GM21723 (cell line): ENCODE measurements at regions not wholly inside any gene's neighbourhood (a gene's known extent, or its start where the extent isn't known, plus 50 kb on each side); places are given as distances from the start of the nearest gene placed in this dataset.

Source experiments
- ATAC-seq: cut with Tn5 transposase; IDR thresholded peaks from one replicate; pipeline ENCODE4 v1.9.1; 2021; ENCODE audit warnings: mild to moderate bottlenecking, moderate library complexity; ENCODE audit not compliant: unreplicated experiment

DNA sequence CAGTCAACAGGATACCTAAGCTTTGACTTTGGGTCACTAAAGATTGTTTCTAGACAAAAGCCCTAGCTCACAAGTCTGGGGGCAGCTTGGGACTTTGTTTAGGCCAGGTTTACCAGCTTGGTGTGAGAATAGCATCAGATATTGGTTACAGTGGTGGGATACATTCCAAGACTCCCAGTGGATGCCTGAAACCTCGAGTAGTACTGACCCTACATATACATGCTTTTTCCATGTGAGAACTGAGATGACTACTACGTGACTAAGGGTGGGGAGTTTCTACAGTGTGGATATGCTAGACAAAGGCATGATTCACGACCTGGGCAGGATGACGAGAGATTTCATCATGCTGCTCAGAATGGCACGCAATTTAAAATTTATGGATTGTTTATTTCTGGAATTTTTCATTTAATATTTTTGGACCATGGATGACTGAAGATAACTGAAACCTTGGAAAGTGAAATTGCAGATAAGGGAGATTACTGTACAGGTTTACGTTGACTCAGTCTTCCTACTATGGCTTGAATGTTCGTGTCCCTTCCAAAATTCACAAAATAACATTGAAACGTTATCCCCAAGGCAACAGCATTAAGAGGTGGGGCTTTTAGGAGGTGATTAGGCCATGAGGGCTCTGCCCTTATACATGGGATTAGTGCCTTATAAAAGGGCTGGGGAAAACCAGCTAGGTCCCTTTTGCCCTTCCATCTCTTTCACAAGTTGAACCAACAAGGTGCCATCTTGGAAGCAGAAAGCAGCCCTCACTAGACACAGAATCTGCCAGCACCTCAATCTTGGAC is 50.2 kb upstream of the CTAGE1 start:
- no peak for ATAC-seq

DNA sequence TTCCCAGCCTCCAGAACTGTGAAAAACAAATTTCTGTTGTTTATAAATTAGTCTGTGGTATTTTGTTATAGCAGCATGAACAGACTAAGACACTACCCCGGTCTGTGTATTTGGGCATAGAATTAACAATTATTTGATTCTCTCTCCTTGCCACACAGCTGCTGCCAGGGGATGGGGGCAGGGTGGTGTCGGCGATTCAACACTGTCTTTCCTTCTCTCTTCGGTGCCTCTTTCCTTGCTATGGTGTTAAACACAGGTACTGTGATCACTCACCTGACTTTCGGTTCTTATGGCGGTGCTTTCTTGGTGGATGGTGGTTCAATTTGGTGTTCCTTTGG is 50.8 kb upstream of the CTAGE1 start:
- no peak for ATAC-seq

DNA sequence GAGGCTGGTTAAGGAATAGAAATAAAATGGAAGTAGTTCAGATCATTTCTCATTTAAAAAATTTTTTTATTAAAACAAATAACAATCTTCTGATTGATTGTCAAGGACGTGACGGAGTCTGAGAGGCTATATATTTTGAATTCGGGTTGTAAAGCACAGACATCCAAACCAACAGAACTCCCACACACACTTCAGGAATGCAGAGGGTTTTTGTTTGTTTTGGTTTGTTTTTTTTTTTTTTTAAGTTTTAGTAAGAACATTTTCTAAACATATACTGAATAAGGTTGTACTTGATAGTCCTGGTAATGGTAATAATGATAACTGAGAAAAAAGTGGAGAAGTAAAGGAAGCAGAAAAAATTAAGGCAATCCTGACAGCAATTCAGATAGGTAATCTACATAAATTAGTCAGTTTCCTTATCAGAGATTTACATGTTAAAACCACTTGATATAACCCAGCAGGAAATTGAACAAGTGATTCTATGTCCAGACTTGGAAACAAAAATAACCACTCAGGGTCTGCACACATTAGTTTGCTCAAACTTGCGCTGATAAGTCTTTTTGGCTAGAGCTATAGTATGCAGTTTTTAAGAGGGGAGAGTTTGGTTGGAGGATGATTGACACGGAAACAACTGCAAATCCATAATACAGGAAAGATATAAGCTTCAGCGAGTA is 51.5 kb upstream of the CTAGE1 start:
- no peak for ATAC-seq

- no peak for ATAC-seq
These were observed 52.2 kb upstream of the CTAGE1 start for GRCh38 chr18:22469926-22470247.

GRCh38 chr18:22470248-22471235 is 52.8 kb upstream of the CTAGE1 start:
- no peak for ATAC-seq

DNA sequence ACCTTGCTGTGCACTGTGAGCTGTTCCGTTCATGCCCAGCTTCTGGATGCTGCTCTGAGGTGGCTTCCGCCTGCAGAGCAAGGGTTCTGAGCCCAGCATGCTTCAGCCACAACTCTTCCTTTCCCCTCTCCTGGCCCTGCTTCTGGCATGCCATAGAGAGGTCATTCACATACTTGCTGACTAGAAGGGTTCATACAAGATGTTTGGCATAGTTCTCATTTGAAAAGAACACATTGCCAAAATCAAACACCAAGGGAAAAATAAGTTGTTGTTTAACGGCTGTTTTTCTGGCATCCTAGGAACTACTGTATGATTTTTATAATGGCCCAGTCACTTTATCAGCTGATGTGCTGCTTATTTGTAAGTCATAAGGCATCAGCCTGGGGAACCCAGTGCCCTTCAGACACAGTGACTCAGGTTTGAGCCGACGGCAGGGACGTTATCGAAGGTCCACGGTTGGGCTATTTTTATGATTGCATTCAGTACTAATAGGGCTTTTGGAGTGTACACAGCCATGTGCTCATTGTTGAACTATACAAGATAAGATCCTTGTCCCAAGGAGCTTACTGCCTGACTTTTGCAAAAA is 53.9 kb upstream of the CTAGE1 start:
- ATAC-seq = no peak

GRCh38 chr18:22473366-22473765 is 55.7 kb upstream of the CTAGE1 start:
- ATAC-seq = no peak

GRCh38 chr18:22475426-22476100 is 57.8 kb upstream of the CTAGE1 start:
- no peak for ATAC-seq

- no peak for ATAC-seq
These were observed 59.5 kb upstream of the CTAGE1 start for GRCh38 chr18:22477222-22477621.

GRCh38 chr18:22482948-22483347 is 65.2 kb upstream of the CTAGE1 start:
- no peak for ATAC-seq

GRCh38 chr18:22483407-22483806 is 65.7 kb upstream of the CTAGE1 start:
- ATAC-seq = no peak

DNA sequence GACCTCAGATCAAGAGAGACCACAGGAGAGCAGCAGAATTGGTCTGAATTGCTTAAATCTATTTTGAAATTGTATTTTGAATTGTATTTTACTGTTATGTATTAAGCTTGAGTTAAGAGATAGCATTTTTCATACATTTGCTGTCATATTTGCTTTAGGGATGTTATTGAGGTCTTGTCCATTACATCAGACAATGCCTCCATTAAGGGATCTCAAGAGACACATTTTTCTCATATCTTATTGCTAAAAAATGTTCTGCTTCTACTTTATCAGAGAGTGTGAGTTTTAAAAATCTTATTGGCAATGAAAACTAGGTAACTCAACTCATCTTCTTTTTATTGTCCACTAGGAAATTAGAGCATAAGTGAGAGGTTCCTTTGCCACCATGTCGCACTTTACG is 66.8 kb upstream of the CTAGE1 start:
- ATAC-seq = no peak

DNA sequence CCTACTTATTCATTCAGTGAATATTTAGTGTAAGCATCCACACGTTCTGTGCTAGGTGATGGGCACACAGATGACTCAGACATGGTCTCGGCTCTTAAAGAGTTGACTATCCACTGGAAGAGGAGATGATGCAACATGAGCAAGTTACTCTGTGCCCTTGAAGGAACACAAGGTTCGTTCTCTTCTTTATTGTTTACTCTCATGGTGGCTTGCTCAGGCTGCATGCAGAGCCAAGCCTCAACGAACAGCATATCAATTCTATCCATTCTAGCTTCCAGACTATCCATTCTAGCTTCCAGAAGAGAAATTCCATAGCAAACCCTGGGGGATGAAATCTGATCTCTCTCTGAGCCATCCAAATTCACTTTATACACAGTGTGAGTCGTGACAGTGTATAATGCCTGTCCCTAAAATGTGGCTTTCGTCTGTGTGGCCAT is 68.1 kb upstream of the CTAGE1 start:
- ATAC-seq = no peak

DNA sequence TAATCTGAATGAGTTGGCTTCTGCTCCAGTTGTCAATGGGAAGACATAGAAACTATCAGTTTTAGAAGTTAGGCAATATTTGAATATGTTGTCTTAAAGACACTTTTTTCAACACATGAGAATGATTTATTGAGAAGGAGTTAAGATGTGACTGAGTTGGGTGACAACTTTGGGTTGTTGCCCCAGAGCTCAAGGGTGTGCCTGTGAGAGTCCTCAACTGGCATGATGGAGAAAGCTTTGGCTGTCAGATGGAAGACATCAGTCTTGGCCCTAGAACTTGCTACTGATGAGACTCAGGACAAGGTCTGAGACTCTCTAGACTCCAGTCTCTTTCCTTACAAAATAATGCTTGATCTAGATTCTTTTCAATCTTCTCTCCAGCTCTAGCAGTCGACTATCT is 69.0 kb upstream of the CTAGE1 start:
- no peak for ATAC-seq

DNA sequence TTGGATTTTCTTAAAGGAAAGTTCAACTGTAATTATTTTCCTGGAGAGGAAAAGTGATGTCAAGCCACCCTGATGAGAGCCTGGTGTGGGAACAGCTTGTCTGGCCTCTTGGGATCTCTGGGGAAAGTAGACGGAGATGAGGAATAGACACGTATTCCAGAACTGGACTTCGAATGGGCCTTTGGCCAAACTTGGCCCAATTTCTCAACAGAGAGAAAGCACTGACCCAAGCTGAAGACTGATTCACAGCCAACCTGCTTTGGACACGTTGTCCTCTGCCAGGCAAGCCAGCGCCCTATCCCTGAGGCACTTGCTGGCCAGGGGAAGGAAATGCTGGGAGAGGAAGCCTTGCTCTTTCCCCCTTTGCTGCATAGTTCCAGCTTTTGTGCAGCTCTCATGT is 70.8 kb upstream of the CTAGE1 start:
- no peak for ATAC-seq

GRCh38 chr18:22489704-22490103 is 72.0 kb upstream of the CTAGE1 start:
- no peak for ATAC-seq

- ATAC-seq = no peak
These were observed 72.7 kb upstream of the CTAGE1 start for GRCh38 chr18:22490429-22490846.

DNA sequence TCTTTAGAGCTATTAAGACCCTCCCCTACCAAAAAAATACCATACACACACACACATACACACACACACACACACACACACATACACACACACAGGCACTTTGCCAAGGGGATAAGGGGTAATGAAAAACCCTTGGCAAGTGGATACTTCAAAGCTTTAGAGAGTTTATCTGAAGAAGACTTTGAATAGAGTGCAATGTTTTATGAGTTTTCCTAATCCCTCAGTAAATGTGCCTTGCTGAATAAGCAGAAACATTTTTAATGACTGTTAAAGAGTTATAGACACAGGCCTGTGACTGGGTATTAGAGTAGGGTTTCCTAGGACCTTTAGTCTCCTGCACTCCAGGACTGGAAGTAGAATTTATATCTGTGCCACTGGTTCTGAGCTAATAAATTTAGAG is 75.5 kb upstream of the CTAGE1 start:
- ATAC-seq = no peak

DNA sequence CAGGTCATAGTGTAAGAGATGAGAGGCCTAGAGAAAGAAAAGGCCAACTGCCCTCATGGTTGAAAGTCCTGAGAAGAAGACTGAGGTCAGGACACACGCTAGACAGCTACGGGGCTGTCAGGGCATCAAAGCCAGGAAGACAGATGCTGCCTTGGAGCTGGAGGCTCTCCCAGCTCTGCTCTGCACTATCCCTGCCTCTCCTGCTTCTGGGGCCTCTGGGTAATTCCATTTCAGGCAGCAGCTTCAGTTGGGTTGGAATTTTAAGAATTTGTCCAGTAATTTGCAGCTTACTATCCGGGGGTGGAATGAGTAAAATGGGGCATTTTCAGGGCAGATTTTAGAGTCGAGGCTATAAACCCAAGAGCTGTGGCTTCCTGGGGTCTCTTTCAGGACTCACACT is 76.2 kb upstream of the CTAGE1 start:
- ATAC-seq = no peak

GRCh38 chr18:22494771-22495170 is 77.1 kb upstream of the CTAGE1 start:
- no peak for ATAC-seq

DNA sequence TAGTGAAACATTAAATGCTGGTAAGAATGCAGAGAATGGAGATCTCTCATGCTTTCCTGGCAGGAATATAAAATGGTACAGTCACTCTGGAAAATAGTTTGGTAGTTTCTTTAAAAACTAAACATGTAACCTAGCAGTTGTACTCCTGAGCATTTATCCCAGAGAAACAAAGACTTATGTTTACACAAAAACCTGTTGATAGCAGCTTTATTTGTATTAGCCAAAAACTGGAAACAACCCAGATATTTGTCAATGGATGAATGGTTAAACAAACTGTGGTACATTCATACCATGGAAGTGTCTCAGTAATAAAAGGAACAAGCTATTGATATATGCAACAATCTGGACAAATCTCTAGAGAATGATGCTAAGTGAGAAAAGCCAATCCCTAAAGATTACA is 81.7 kb upstream of the CTAGE1 start:
- no peak for ATAC-seq
